ENCODE measurements at regions not wholly inside any gene's neighbourhood (a gene's known extent, or its start where the extent isn't known, plus 50 kb on each side); places are given as distances from the start of the nearest gene placed in this dataset.

- Histone ChIP-seq H3K36me3 (replicated peaks in 1 of 2; ENCODE audit: control extremely low read depth in 1 of 2, control insufficient read depth in 1 of 2, extremely low read depth in 1 of 2, insufficient read depth in 2 of 2, low read length in 1 of 2) (no peaks in the 10 kb centered on the region), H4K20me1 (ENCODE audit: control insufficient read depth, insufficient read depth, low read length, poor library complexity, severe bottlenecking) (no peaks in the 10 kb centered on the region), H3K4me1 (ENCODE audit: control insufficient read depth in 2 of 2, insufficient read depth in 2 of 2, low read length in 2 of 2) (no peaks in the 10 kb centered on the region), H3K27me3 (replicated peaks in 1 of 4; ENCODE audit: control extremely low read depth in 1 of 4, control insufficient read depth in 3 of 4, insufficient read depth in 4 of 4, low read length in 3 of 4) (peaks cover 0 to 5% (median 0%) of the 10 kb centered on the region in 4 experiments), H3K4me2 (replicated peaks; ENCODE audit: low read depth, low read length, poor library complexity, severe bottlenecking) (no peak overlapping the region), H2AFZ (ENCODE audit: insufficient read depth, low read depth, low read length, poor library complexity, severe bottlenecking) (no peak overlapping the region), H3K27ac (ENCODE audit: low read length in 2 of 2) (no peak overlapping the region), H3K4me3 (ENCODE audit: control extremely low read depth in 1 of 5, extremely low read depth in 1 of 5, insufficient read depth in 1 of 5, low read depth in 2 of 5, low read length in 4 of 5) (no peak overlapping the region), H3K79me2 (ENCODE audit: control insufficient read depth, insufficient read depth, low read length) (no peaks in the 10 kb centered on the region), H3K9me3 (ENCODE audit: control extremely low read depth in 1 of 3, control insufficient read depth in 2 of 3, insufficient read depth in 1 of 3, low read length in 2 of 3) (no peaks in the 10 kb centered on the region), H3K9ac (ENCODE audit: low read length) (no peak overlapping the region)
- H3K4me3 Mint-ChIP-seq = no peak overlapping the region
- no peaks in the 10 kb centered on the region for H3K9me3 Mint-ChIP-seq (ENCODE audit: insufficient read depth)
- H3K27ac Mint-ChIP-seq = no peak overlapping the region
- ChIA-PET CTCF (no interaction called here), POLR2A (no interaction called here)
- no peaks in the 10 kb centered on the region for H3K27me3 Mint-ChIP-seq
- DNase-seq = no peak
- intact Hi-C loops (cut with micrococcal nuclease) = no loop called here
- ATAC-seq (ENCODE audit: low read depth) = no peak
- no CpG with 5 or more reads among the region's 2 CpGs for WGBS (ENCODE audit: insufficient coverage)
- no peak for TF ChIP-seq CTCF (IDR thresholded peaks at IDR 0.05)
- no peak for TF ChIP-seq EZH2 (IDR thresholded peaks at IDR 0.05; ENCODE audit: borderline replicate concordance, insufficient read depth, low read depth, low read length, poor library complexity, severe bottlenecking)
- H3K4me1 Mint-ChIP-seq = no peaks in the 10 kb centered on the region
Measured at GRCh38 chr14:53893374-53893773, 63.3 kb downstream of the BMP4 start.

DNA sequence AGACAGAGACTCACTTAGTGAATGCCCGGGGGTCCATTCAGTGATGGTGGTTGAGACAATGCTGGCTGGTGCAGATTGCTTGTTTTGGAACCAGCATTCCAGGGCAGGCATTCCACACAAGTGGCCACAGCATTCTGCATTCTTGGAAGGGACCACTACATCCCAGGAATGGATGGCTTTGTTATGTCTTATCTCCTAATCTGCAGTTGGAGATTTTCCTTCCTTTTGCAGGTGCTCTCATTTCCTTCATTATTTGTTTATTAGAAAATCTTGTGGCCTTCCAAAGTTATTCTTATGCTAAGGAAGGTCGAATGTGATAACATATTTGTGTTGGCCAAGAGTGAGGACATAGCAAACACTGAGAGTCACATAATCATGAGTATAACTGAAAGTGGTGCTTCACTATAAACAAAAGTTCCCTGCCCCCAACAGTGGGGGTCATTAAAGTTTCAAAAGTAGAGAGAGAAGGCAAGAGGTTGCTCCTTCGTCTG is 66.0 kb downstream of the BMP4 start:
- H3K79me2 ChIP-seq (ENCODE audit: control insufficient read depth, insufficient read depth, low read length) = no peaks in the 10 kb centered on the region
- no peaks in the 10 kb centered on the region for H3K27me3 ChIP-seq (replicated peaks in 1 of 4; ENCODE audit: control extremely low read depth in 1 of 4, control insufficient read depth in 3 of 4, insufficient read depth in 4 of 4, low read length in 3 of 4)
- no peaks in the 10 kb centered on the region for H4K20me1 ChIP-seq (ENCODE audit: control insufficient read depth, insufficient read depth, low read length, poor library complexity, severe bottlenecking)
- no peaks in the 10 kb centered on the region for H3K4me1 Mint-ChIP-seq
- no peak overlapping the region for H3K27ac Mint-ChIP-seq
- 14% methylated on average over 1 of the region's 3 CpGs for WGBS (ENCODE audit: insufficient coverage)
- H3K9me3 ChIP-seq (ENCODE audit: control extremely low read depth in 1 of 3, control insufficient read depth in 2 of 3, insufficient read depth in 1 of 3, low read length in 2 of 3) = no peaks in the 10 kb centered on the region
- H3K27ac ChIP-seq (ENCODE audit: low read length in 2 of 2) = no peak overlapping the region
- intact Hi-C loops (cut with micrococcal nuclease) = no loop called here
- H3K9ac ChIP-seq (ENCODE audit: low read length) = no peak overlapping the region
- H3K4me3 Mint-ChIP-seq = no peak overlapping the region
- ChIA-PET POLR2A (no interaction called here), CTCF (interaction anchor here (1.0 kb wide), 1 partner anchor 9 kb away, joined by 3 read pairs; no protein-coding TSS in a partner anchor)
- no peaks in the 10 kb centered on the region for H3K9me3 Mint-ChIP-seq (ENCODE audit: insufficient read depth)
- H3K4me1 ChIP-seq (ENCODE audit: control insufficient read depth in 2 of 2, insufficient read depth in 2 of 2, low read length in 2 of 2) = no peaks in the 10 kb centered on the region
- H3K4me2 ChIP-seq (replicated peaks; ENCODE audit: low read depth, low read length, poor library complexity, severe bottlenecking) = no peak overlapping the region
- ATAC-seq (ENCODE audit: low read depth) = no peak
- TF ChIP-seq CTCF (IDR thresholded peaks at IDR 0.05) (no peak), EZH2 (IDR thresholded peaks at IDR 0.05; ENCODE audit: borderline replicate concordance, insufficient read depth, low read depth, low read length, poor library complexity, severe bottlenecking) (no peak)
- peaks cover 5% of the 10 kb centered on the region for H3K27me3 Mint-ChIP-seq
- H3K4me3 ChIP-seq (ENCODE audit: control extremely low read depth in 1 of 5, extremely low read depth in 1 of 5, insufficient read depth in 1 of 5, low read depth in 2 of 5, low read length in 4 of 5) = no peak overlapping the region
- no peak for DNase-seq
- no peaks in the 10 kb centered on the region for H3K36me3 ChIP-seq (replicated peaks in 1 of 2; ENCODE audit: control extremely low read depth in 1 of 2, control insufficient read depth in 1 of 2, extremely low read depth in 1 of 2, insufficient read depth in 2 of 2, low read length in 1 of 2)
- H2AFZ ChIP-seq (ENCODE audit: insufficient read depth, low read depth, low read length, poor library complexity, severe bottlenecking) = no peak overlapping the region

Data from B cell (primary cell).